C4-2B (cell line): ENCODE measurements at regions not wholly inside any gene's neighbourhood (a gene's known extent, or its start where the extent isn't known, plus 50 kb on each side); places are given as distances from the start of the nearest gene placed in this dataset.

Experiments used
- ZFX ChIP-seq: fragments of 450-650 bp; IDR thresholded peaks from 2 replicates; pipeline ENCODE4 v1.6.1; 2017
- TF ChIP-seq, protein P1 (sequence below): fragments of 450-650 bp; conservative IDR thresholded peaks from 2 replicates; pipeline ENCODE4 v1.5.1; 2017; ENCODE audit warnings: mild to moderate bottlenecking

DNA sequence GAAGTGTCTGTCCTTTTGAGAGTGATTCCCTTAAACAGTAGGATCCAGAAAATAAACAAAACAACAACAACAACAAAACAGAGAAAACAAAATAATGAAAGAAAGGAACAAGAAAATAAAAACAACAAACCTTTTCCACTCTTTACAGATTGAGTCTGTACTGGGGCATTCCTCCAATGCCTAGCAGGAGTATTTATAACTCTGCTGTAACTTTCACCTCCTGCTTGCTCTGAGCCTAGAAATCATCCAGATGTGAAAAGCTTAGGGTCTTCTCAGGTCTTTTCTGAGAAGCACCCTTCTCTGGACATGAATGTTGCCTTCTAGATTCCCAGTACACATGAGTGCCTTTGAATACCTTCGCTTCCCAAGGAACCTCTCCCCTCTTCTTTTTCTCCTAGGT, 1239.4 kb downstream of the CNTNAP5 start:
- TF ChIP-seq, protein P1, sequence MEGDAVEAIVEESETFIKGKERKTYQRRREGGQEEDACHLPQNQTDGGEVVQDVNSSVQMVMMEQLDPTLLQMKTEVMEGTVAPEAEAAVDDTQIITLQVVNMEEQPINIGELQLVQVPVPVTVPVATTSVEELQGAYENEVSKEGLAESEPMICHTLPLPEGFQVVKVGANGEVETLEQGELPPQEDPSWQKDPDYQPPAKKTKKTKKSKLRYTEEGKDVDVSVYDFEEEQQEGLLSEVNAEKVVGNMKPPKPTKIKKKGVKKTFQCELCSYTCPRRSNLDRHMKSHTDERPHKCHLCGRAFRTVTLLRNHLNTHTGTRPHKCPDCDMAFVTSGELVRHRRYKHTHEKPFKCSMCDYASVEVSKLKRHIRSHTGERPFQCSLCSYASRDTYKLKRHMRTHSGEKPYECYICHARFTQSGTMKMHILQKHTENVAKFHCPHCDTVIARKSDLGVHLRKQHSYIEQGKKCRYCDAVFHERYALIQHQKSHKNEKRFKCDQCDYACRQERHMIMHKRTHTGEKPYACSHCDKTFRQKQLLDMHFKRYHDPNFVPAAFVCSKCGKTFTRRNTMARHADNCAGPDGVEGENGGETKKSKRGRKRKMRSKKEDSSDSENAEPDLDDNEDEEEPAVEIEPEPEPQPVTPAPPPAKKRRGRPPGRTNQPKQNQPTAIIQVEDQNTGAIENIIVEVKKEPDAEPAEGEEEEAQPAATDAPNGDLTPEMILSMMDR: no peak
- TF ChIP-seq ZFX: no peak
